ENCODE measurements at regions not wholly inside any gene's neighbourhood (a gene's known extent, or its start where the extent isn't known, plus 50 kb on each side); places are given as distances from the start of the nearest gene placed in this dataset.
"Not testable (repeated sequence)": the region's sequence is repeated elsewhere in the genome, so short reads cannot be mapped to it uniquely, and the experiment has no call there.

- TF ChIP-seq, protein P1, sequence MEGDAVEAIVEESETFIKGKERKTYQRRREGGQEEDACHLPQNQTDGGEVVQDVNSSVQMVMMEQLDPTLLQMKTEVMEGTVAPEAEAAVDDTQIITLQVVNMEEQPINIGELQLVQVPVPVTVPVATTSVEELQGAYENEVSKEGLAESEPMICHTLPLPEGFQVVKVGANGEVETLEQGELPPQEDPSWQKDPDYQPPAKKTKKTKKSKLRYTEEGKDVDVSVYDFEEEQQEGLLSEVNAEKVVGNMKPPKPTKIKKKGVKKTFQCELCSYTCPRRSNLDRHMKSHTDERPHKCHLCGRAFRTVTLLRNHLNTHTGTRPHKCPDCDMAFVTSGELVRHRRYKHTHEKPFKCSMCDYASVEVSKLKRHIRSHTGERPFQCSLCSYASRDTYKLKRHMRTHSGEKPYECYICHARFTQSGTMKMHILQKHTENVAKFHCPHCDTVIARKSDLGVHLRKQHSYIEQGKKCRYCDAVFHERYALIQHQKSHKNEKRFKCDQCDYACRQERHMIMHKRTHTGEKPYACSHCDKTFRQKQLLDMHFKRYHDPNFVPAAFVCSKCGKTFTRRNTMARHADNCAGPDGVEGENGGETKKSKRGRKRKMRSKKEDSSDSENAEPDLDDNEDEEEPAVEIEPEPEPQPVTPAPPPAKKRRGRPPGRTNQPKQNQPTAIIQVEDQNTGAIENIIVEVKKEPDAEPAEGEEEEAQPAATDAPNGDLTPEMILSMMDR (IDR thresholded peaks at IDR 0.05; ENCODE audit: low read depth, low read length): no peak
- ChIA-PET POLR2A (no interaction called here), CTCF (no interaction called here)
- Histone ChIP-seq H3K27me3 (ENCODE audit: control insufficient read depth, insufficient read depth, low read length) (no peaks in the 10 kb centered on the region), H3K27ac (ENCODE audit: low read depth, low read length) (no peak overlapping the region), H3K4me3 (ENCODE audit: low read depth, low read length) (no peak overlapping the region), H3K9me3 (ENCODE audit: control insufficient read depth, insufficient read depth, low read length) (no peaks in the 10 kb centered on the region)
- no peak for DNase-seq (ENCODE audit: low read depth, low spot score)
These were observed 67.9 kb upstream of the ADAMTS5 start for GRCh38 chr21:27034796-27035195.

DNA sequence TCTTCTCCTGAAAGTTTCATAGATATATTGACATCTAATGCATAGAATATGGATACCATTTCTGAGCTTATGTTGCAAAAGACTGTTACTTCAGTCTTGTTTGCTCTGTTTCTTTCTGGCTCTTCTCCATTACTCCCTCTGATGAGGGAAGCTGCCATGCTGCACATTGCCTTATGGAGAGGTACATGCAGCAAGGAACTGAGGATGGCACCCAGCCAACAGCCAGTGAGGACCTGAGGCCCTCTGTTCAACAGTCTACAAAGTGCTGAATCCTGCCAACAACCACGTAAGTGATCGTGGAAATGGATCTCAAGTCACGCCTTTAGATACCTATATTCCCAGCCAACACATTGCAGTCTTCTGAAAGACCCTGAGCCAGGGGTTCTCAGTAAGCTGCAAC is 66.6 kb upstream of the ADAMTS5 start:
- Histone ChIP-seq H3K9me3 (ENCODE audit: control insufficient read depth, insufficient read depth, low read length) (no peaks in the 10 kb centered on the region), H3K4me3 (ENCODE audit: low read depth, low read length) (no peak overlapping the region), H3K27ac (ENCODE audit: low read depth, low read length) (no peak overlapping the region), H3K27me3 (ENCODE audit: control insufficient read depth, insufficient read depth, low read length) (no peaks in the 10 kb centered on the region)
- ChIA-PET CTCF (no interaction called here), POLR2A (no interaction called here)
- TF ChIP-seq, protein P1 (IDR thresholded peaks at IDR 0.05; ENCODE audit: low read depth, low read length): no peak
- no peak for DNase-seq (ENCODE audit: low read depth, low spot score)

DNA sequence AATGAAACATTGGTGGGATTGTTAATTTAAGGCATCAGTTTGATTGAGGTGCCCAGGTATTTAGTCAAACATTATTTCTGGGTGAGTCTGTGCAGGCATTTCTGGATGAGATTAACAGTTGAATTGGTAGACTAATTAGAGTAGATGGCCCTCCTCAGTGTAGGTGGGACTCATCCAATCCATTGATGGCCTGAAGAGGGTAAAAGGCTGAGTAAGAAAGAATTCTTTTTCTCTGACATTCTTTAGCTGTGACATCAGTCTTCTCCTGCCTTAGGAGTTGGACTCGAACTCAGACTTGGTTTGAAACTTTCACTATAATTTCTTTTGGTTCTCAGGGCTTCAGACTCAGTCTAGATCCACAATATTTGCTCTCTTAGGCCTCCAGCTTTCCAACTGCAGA is 59.6 kb upstream of the ADAMTS5 start:
- CTCF ChIA-PET: no interaction called here
- no peak for DNase-seq (ENCODE audit: low read depth, low spot score)

GRCh38 chr21:27025708-27026107 is 58.8 kb upstream of the ADAMTS5 start:
- H3K9me3 ChIP-seq (ENCODE audit: control insufficient read depth, insufficient read depth, low read length); POLR2A ChIA-PET; H3K27me3 ChIP-seq (ENCODE audit: control insufficient read depth, insufficient read depth, low read length); CTCF ChIA-PET; H3K4me3 ChIP-seq (ENCODE audit: low read depth, low read length); DNase-seq (ENCODE audit: low read depth, low spot score); H3K27ac ChIP-seq (ENCODE audit: low read depth, low read length): not testable (repeated sequence)

More for the DNA sequence above, 59.6 kb upstream of the ADAMTS5 start:
- TF ChIP-seq, protein P1 (IDR thresholded peaks at IDR 0.05; ENCODE audit: low read depth, low read length): no peak
- no peaks in the 10 kb centered on the region for H3K9me3 ChIP-seq (ENCODE audit: control insufficient read depth, insufficient read depth, low read length)
- no peak overlapping the region for H3K27ac ChIP-seq (ENCODE audit: low read depth, low read length)
- no peaks in the 10 kb centered on the region for H3K27me3 ChIP-seq (ENCODE audit: control insufficient read depth, insufficient read depth, low read length)
- POLR2A ChIA-PET: no interaction called here
- no peak overlapping the region for H3K4me3 ChIP-seq (ENCODE audit: low read depth, low read length)

DNA sequence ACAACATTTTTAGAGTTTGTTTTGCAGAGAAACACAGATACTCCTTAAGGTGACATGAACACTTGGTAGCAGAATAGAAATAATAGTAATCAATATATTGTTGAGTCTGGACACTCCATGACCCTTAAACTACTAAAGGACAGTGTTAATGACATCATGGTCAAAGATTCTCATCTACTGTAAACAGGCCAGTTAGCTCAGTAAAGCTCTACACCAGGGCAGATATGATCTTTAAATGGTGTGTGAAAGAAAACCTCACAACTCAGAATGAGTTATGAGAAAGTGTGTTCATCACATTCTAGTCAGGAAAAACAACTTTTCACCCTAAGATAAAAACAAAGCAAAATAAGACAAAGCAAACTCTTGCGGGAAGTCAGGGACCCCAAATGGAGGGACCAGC is 58.1 kb upstream of the ADAMTS5 start:
- H3K27me3 ChIP-seq (ENCODE audit: control insufficient read depth, insufficient read depth, low read length): no peaks in the 10 kb centered on the region
- H3K27ac ChIP-seq (ENCODE audit: low read depth, low read length): no peak overlapping the region
- no peak for DNase-seq (ENCODE audit: low read depth, low spot score)
- H3K4me3 ChIP-seq (ENCODE audit: low read depth, low read length): no peak overlapping the region
- POLR2A ChIA-PET: interaction anchor here (1.3 kb wide), 1 partner anchor 58 kb away, joined by 3 read pairs; the partner anchor contains the start of gene ADAMTS5
- TF ChIP-seq, protein P1 (IDR thresholded peaks at IDR 0.05; ENCODE audit: low read depth, low read length): no peak
- H3K9me3 ChIP-seq (ENCODE audit: control insufficient read depth, insufficient read depth, low read length): no peaks in the 10 kb centered on the region
- CTCF ChIA-PET: no interaction called here

DNA sequence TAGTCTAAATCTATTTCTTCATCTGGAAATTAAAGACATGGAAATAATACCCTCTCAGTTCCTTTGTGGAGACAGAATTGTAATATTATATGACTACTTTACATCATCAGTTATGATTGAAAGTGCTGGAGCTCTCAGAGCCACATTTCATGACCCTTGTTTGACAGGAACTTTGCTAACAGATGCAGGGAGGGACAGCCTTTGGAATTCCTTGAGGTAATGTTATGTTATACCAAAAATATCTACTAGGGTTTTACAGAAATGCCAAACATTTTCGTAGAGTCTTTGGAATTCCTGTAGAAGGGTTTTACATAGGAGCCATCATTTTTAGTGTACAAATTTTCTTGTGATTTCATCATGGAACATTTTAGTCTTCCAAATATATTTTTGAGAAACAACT is 57.4 kb upstream of the ADAMTS5 start:
- no peak for DNase-seq (ENCODE audit: low read depth, low spot score)
- H3K27me3 ChIP-seq (ENCODE audit: control insufficient read depth, insufficient read depth, low read length): no peaks in the 10 kb centered on the region
- ChIA-PET POLR2A (interaction anchor here (1.3 kb wide), 1 partner anchor 57 kb away, joined by 3 read pairs; the partner anchor contains the start of gene ADAMTS5), CTCF (no interaction called here)
- H3K9me3 ChIP-seq (ENCODE audit: control insufficient read depth, insufficient read depth, low read length): no peaks in the 10 kb centered on the region
- H3K27ac ChIP-seq (ENCODE audit: low read depth, low read length): no peak overlapping the region
- TF ChIP-seq, protein P1 (IDR thresholded peaks at IDR 0.05; ENCODE audit: low read depth, low read length): no peak
- H3K4me3 ChIP-seq (ENCODE audit: low read depth, low read length): no peak overlapping the region
